Stimulated activated CD4-positive, alpha-beta T cell treated with anti-CD3 and anti-CD28 coated beads, Interleukin-4, amount 100 ng/mL, for 24 hours (primary cell): ENCODE measurements at regions not wholly inside any gene's neighbourhood (a gene's known extent, or its start where the extent isn't known, plus 50 kb on each side); places are given as distances from the start of the nearest gene placed in this dataset.

ENCODE experiments used
- DNase-seq: peaks from one replicate; pipeline ENCODE4 v3.0.0-alpha.2; 2020

DNA sequence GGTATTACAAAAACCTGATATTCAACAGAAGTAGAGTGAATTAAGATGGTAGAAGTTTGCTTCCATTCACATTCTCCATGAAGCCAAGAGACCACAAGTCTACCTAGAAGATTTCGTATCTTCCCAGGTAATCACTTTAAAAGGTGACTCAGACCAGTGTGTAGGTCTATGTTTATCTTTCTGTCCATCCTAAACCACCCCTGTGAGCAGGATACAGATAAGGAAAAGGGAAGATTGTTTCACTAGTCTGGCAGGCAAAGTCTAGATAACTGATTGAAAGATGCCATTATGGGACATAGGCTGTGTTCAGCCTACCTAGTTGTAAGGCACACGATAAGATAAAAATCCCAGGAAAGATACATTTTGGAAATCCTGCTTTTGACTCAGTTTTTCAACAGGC is 244.3 kb upstream of the NWD2 start:
- DNase-seq = no peak

DNA sequence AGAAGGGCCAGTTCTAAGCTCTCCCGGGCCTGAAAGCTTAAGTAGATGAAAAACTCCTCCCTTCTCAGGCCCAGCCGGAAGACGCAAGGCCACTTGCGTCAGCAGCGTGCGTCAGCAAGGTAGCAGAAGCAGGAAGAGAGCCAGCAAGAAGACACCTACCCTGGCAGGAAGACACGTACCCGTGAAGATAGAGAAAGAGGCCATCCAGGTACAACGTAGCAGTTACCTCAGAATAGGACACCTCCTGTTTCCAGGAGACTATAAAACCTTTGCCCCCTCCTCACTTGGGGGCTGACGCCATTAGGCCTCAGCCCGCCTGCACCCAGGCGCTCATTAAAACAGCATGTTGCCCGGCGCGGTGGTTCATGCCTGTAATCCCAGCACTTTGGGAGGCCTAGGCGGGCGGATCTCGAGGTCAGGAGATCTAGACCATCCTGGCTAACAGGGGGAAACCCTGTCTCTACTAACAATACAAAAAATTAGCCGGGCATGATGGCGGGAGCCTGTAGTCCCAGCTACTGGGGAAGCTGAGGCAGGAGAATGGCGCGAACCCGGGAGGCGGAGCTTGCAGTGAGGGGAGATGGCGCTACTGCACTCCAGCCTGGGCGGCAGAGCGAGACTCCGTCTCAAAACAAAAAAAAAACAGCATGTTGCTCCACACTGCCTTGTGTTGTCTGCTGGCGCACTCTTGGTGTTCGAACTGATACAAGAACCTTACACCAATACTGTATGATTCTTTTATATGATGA is 242.7 kb upstream of the NWD2 start:
- DNase-seq = no peak

DNA sequence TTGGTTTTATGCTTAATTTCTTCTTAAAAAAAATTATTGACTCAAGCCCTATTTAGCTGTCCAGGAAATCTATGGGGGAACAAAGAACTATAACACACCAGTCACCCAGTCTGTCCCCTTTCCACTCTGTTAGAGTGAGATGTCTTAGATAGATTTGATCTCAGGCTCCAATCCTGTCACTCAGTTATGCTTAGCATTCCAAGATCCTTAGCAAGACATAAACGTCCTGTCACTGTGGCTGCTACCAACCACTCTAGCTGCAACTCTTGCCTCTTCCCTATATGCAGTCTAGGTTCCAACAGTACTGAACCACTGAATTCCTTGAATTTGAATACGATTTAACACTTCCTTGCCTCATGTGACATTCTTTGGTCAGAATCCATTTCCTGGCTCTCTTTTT is 241.9 kb upstream of the NWD2 start:
- no peak for DNase-seq

DNA sequence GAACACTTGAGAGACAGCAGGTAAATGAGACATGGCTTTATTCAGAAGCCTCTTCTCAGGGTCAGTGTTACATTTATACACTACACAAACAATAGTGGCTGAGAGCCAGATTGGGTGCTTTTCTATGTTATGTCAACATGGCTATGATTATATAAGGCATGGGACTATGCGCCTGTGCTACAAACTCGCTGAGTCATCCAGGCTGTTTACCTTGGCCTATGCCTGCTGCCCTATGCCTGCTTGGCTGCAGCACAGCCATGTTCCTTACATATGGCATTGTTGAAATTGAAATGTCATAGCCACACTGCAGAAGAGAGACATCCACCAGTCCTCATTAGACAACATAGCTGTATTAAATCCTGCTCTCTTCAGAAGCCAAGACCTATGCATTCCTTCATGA is 236.3 kb upstream of the NWD2 start:
- no peak for DNase-seq

DNA sequence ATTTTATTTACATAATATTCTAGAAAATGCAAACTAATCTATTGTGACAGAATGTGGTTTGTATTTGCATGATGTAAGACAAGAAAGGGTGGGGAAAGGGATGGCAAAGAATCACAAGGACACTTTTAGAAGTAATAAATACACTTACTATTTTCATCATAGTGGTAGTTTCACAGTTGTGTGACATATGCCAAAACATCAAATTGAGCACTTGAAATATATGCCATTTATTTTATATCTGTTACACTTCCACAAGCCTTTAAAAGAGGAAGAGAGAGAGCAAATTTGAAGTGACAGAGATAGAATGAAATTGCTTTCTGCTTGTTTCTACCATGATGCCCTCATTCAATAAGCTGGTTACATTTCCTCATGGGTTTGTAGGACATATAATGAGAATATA is 230.0 kb upstream of the NWD2 start:
- no peak for DNase-seq

DNA sequence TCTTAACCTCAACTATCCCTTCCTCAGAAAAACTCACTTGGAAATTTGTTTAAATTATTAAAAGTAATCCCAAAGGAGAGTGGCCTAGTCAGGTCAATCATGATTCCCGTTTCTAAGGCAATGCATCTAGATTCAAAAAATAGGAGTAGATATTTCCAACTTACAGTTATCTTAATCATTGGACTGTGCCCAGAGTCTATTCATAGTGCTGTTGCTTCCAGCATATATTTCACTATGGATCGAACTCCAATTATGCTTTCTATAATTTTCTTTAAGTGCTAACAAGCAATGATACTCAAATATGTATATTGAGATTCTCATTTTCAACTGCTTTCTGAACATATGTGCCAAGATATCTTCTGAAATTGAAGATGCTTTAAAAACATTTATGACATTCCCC is 229.2 kb upstream of the NWD2 start:
- DNase-seq = no peak

GRCh38 chr4:37023504-37023903 is 221.0 kb upstream of the NWD2 start:
- DNase-seq = no peak

- no peak for DNase-seq
These were observed 220.5 kb upstream of the NWD2 start for GRCh38 chr4:37023996-37024395.

DNA sequence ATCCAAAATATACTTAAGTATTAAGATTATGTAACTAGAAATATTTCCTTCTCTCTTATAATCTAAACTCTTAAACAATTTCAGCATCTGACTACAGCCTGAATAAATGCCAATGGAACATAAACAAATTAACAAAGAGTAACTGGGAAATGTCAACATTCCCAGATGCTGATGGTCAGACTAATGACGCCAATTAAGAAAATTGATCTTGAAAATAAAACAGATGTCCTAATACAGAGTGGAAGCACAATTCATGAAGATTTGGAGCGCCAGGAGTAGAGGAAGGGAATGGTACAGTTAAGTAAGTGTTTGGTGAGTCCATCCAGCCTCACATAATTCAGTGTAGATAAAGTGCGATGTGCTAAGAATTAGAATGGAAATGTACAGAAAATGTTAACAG is 203.7 kb upstream of the NWD2 start:
- no peak for DNase-seq

- DNase-seq = no peak
These were observed 201.2 kb upstream of the NWD2 start for GRCh38 chr4:37043342-37043741.

GRCh38 chr4:37051111-37051510 is 193.4 kb upstream of the NWD2 start:
- no peak for DNase-seq

DNA sequence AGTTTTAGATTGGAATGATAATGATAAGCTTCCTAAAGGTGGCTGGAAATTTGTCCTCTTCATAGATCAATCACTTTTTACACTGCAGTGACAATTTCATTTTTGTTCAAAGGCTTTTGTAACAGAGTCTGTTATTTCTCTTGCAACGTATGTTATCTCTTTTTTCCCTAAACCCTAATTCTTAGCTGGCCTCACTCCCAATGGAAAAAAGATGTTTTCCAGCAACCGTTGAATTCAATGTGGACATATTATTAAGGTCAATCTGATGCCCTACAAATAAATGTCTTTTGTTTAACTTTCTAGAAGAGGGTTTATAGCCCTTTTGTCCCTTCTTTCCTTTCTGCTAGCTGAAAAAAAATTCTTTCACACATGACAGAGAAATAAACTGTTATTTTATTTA is 192.7 kb upstream of the NWD2 start:
- DNase-seq = no peak

DNA sequence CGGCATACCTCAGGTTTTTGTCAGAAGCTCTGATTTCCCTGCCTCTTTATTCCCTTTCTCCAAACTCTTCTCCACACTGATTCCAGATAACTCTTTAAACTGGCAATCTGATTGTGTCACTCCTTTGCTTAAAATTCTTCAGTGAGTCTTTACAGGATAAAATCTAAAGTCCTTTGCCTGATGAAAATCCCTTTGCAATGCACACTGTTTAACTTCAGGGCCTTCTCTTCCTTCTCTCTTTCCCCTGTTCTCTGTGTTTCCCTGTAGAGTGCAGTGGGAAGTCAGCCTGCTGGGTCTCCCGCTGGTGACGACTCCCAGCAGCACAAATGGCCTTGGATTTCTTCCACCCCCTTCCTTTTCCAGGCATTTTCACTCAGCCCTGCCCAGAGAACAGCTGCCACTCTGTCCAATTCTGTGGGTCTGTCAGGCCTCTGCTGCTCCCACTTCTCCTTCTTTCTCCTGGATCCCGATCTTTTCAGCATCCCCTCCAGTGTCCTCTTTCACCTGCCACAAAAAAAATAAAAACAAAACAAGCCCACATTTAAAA is 189.9 kb upstream of the NWD2 start:
- no peak for DNase-seq

- DNase-seq = no peak
These were observed 185.7 kb upstream of the NWD2 start for GRCh38 chr4:37058826-37059225.

- DNase-seq = no peak
These were observed 178.4 kb upstream of the NWD2 start for GRCh38 chr4:37066159-37066558.

DNA sequence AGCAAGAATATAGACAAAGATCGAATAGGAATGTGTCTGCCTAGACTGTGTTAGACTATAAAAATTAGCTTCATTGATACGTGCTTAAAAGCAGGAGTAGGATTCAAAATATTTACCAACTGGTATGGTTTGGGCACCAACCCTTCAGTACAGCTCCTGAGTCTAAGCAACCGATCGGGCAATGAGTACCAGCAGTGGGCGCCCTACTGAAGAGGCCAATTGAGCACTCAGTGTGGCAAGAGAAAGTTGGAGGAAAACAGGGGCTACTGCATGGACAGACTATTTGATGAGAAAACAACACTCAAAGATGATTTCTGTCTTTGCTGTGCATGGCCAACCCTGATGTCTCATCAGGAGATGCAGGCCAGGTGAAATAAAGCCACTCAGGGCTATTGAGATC is 176.0 kb upstream of the NWD2 start:
- no peak for DNase-seq

DNA sequence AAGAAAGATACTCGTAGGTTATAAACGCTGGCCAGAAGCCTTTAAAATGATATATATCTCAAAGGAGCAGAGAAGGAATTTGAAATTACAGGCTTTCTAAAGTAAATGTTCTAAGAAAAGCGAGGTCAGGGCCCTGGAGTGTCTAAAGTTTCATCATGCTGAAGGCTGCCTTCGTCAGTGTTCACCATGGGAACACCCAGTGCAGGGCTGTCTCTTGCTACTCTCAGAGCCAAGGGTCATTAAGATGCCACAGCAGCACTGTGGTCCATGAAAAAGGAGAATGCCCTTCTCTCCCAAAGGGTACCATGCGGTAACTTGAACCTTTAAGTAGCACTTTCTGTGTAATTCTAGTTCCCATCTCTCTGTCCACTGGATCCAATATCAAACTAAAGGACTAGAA is 174.5 kb upstream of the NWD2 start:
- DNase-seq = no peak

DNA sequence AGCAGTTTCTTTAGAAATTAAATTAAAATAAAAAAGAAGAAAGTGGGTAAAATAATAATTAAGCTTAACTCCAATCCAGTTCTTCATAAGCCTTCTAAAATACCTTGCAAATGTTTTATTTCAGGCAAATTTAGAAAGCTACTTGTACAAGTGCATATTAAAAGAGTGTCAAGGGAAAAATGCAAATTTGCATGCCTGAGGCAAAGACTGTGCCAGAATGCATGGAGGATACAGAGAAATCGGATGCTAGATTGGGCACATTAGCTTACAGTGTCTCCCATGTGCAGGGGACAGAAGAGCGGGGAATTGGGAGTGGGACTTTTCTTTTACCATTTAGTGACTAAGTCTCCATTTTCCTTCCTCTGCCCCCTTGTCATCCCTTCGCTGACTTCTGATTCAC is 173.0 kb upstream of the NWD2 start:
- no peak for DNase-seq

DNA sequence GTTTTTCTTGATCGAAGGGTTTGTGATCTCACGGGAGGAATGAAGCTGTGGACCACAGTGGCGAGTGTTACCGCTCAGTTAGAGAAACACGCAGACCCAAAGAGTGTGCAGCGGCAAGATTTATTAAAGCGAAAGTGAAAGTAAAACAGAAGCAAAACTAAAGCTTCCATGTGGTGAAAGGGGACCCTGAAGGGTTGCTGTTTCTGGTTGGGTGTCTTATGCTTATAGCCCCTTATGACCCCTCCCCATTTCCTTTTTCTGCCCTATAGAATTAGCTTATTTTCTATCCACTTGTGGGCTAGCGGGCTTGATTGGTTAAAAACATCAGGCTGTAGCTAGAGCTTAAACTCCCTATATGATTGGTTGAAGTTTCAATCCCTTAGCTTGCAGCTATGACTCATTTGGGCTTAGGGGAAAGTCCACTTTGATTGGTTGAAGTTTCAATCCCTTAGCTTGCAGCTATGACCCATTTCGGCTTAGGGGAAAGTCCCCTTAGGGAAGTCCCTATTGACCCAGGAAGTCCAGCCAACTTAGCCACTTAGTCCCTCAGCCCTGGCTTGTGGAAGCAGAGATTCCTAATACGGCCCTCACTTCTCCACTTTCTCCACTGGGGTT is 171.2 kb upstream of the NWD2 start:
- no peak for DNase-seq

- DNase-seq = no peak
These were observed 161.6 kb upstream of the NWD2 start for GRCh38 chr4:37082912-37083311.

GRCh38 chr4:37095925-37096324 is 148.6 kb upstream of the NWD2 start:
- DNase-seq = no peak

- DNase-seq = no peak
These were observed 143.4 kb upstream of the NWD2 start for GRCh38 chr4:37101182-37101581.

DNA sequence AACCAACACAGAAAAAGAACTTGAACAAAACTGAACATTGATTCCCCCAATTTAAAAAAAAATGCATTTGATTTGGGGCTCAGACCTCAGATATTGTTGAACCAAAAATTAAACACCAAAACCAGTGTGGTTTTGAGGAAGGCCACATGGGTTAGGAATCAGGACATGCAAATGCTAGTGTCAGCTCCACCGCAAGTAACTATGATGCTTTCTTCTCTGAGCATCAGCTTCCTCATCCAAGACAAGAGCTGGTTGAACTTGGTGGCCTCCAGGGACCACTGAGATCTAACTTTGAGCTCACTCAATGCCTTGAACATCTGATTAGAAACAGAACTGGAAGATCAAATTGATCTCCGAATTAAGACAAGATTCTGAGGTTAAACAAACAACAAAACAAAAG is 142.9 kb upstream of the NWD2 start:
- no peak for DNase-seq

DNA sequence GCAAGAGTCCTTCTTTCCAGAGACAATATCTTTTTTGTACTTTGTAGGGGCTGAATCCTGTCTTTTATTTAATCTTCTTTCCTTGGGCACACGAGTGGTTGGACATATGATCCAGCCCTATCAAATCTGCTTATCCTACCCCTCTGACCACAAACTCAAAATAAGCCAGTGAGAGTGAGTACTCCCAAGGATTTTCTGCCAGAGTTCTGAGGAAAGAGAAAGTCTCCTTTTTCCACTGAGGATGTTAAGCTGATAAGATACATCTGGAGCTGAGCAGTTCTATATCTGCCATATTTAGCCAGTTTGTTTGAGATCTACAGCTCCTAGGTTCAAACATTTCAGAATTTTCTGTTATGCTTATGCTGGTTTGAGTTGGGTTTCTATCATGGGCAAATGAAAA is 134.8 kb upstream of the NWD2 start:
- DNase-seq = no peak

DNA sequence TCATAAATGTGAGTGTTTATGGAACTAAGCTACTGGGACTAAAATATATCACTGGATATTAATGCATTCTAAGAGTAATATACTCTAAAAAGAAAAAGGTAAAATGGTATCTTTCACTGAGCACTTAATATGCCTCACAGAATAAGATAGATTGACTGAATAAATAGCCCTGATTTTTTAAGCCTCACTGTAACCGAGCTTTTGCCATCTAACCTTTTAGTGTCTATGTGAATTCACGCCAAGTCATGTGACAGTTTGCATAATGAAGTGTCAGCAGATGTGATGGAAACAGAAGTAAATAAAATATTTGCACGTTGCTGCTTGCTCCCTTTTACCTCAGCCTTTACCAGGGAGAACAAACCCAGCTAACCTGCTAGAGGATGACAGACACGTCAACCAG is 119.7 kb upstream of the NWD2 start:
- DNase-seq = no peak
